Left ventricle myocardium inferior (tissue), 1 donor: ENCODE measurements at regions not wholly inside any gene's neighbourhood (a gene's known extent, or its start where the extent isn't known, plus 50 kb on each side); places are given as distances from the start of the nearest gene placed in this dataset.
A peak's percentile ranks its signal among the peaks of the same experiment; 100 is the strongest.
"Not testable (repeated sequence)": the region's sequence is repeated elsewhere in the genome, so short reads cannot be mapped to it uniquely, and the experiment has no call there.

Source experiments
- DNase-seq: peaks from one replicate; pipeline ENCODE4 v3.0.0-alpha.2; 2020
- H3K27ac ChIP-seq: fragments of 200-600 bp; replicated peaks from 2 replicates; pipeline ENCODE4 v1.8.0; 2021
- H3K27me3 ChIP-seq: fragments of 200-600 bp; 2 replicates; pipeline ENCODE4 v1.8.0; 2021; ENCODE audit warnings: low read depth
- H3K36me3 ChIP-seq: fragments of 200-600 bp; 2 replicates; pipeline ENCODE4 v1.8.0; 2021
- H3K4me1 ChIP-seq: fragments of 200-600 bp; 2 replicates; pipeline ENCODE4 v1.8.0; 2021
- H3K4me3 ChIP-seq: fragments of 200-600 bp; 2 replicates; pipeline ENCODE4 v1.8.0; 2021; ENCODE audit warnings: mild to moderate bottlenecking, moderate library complexity
- H3K9me3 ChIP-seq: fragments of 200-600 bp; replicated peaks from 2 replicates; pipeline ENCODE4 v1.8.0; 2021
- intact Hi-C: fragments of 100-400 bp; cut with micrococcal nuclease; formaldehyde crosslinking; loops from one replicate; pipeline ENCODE4 v1.11.0; 2022
- TF ChIP-seq, protein P1 (sequence below): fragments of 200-600 bp; IDR thresholded peaks from 2 replicates; pipeline ENCODE4 v1.8.0; 2021; ENCODE audit warnings: antibody characterized with exemption, mild to moderate bottlenecking, borderline replicate concordance
- donor health status: DM: no; HTN: yes; CAD: no; lungs with severe emphysema.

GRCh38 chr1:147103416-147104155 is 68.7 kb downstream of the PRKAB2 start:
- intact Hi-C loops, H3K36me3 ChIP-seq, H3K4me1 ChIP-seq, DNase-seq, H3K9me3 ChIP-seq, H3K27ac ChIP-seq, H3K4me3 ChIP-seq: not testable (repeated sequence)
- H3K27me3 ChIP-seq: peaks cover 80% of the 10 kb centered on the region

DNA sequence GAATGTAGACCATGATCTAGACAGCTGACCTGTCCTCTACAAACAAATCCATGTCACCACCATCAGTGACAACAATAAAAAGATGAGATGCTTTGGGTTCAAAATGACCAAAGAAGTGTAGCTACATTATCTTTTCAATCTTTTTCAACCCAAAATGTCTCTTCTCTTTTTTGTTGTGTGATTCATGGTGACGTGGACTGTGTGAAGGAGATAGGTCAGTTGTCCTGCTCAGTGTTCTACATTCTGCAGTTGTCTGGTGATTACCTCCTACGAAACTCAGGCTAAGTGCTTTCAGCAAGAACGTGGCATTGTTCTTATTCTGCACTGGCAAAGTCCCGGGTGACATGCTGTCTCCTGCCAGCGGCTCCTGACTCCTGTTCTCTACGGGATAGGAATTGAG is 73.1 kb downstream of the PRKAB2 start:
- H3K36me3 ChIP-seq: no peaks in the 10 kb centered on the region
- H3K9me3 ChIP-seq: no peaks in the 10 kb centered on the region
- TF ChIP-seq, protein P1, sequence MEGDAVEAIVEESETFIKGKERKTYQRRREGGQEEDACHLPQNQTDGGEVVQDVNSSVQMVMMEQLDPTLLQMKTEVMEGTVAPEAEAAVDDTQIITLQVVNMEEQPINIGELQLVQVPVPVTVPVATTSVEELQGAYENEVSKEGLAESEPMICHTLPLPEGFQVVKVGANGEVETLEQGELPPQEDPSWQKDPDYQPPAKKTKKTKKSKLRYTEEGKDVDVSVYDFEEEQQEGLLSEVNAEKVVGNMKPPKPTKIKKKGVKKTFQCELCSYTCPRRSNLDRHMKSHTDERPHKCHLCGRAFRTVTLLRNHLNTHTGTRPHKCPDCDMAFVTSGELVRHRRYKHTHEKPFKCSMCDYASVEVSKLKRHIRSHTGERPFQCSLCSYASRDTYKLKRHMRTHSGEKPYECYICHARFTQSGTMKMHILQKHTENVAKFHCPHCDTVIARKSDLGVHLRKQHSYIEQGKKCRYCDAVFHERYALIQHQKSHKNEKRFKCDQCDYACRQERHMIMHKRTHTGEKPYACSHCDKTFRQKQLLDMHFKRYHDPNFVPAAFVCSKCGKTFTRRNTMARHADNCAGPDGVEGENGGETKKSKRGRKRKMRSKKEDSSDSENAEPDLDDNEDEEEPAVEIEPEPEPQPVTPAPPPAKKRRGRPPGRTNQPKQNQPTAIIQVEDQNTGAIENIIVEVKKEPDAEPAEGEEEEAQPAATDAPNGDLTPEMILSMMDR: no peak
- intact Hi-C loops: no loop called here
- H3K4me3 ChIP-seq: no peak overlapping the region
- H3K27ac ChIP-seq: no peak overlapping the region
- no peak for DNase-seq
- H3K4me1 ChIP-seq: no peaks in the 10 kb centered on the region
- H3K27me3 ChIP-seq: peaks cover 59% of the 10 kb centered on the region

GRCh38 chr1:147098338-147098973 is 73.8 kb downstream of the PRKAB2 start:
- H3K27ac ChIP-seq, H3K36me3 ChIP-seq, H3K4me1 ChIP-seq, H3K4me3 ChIP-seq, intact Hi-C loops, DNase-seq, H3K9me3 ChIP-seq: not testable (repeated sequence)
- TF ChIP-seq, protein P1: peak; percentile 51
- peaks cover 61% of the 10 kb centered on the region for H3K27me3 ChIP-seq

GRCh38 chr1:147095691-147096090 is 76.6 kb downstream of the PRKAB2 start:
- intact Hi-C loops: no loop called here
- Histone ChIP-seq H3K4me3 (no peak overlapping the region), H3K27me3 (peaks cover 60% of the 10 kb centered on the region), H3K27ac (no peak overlapping the region), H3K4me1 (no peaks in the 10 kb centered on the region), H3K36me3 (no peaks in the 10 kb centered on the region), H3K9me3 (no peaks in the 10 kb centered on the region)
- no peak for DNase-seq
- TF ChIP-seq, protein P1: no peak

GRCh38 chr1:147091801-147092200 is 80.5 kb downstream of the PRKAB2 start:
- no peaks in the 10 kb centered on the region for H3K4me1 ChIP-seq
- TF ChIP-seq, protein P1: no peak
- H3K4me3 ChIP-seq: no peak overlapping the region
- no peaks in the 10 kb centered on the region for H3K36me3 ChIP-seq
- intact Hi-C loops: no loop called here
- no peak overlapping the region for H3K27ac ChIP-seq
- peaks cover 44% of the 10 kb centered on the region for H3K27me3 ChIP-seq
- peaks cover 36% of the 10 kb centered on the region for H3K9me3 ChIP-seq
- no peak for DNase-seq

GRCh38 chr1:147089457-147089856 is 82.8 kb downstream of the PRKAB2 start:
- no peak for DNase-seq
- Histone ChIP-seq H3K27ac (no peak overlapping the region), H3K27me3 (peaks cover 49% of the 10 kb centered on the region), H3K36me3 (no peaks in the 10 kb centered on the region), H3K4me1 (peaks cover 9% of the 10 kb centered on the region), H3K9me3 (peaks cover 48% of the 10 kb centered on the region), H3K4me3 (no peak overlapping the region)
- TF ChIP-seq, protein P1: no peak
- intact Hi-C loops: no loop called here
